ENCODE measurements at regions not wholly inside any gene's neighbourhood (a gene's known extent, or its start where the extent isn't known, plus 50 kb on each side); places are given as distances from the start of the nearest gene placed in this dataset.
A peak's percentile ranks its signal among the peaks of the same experiment; 100 is the strongest.
"Not testable (repeated sequence)": the region's sequence is repeated elsewhere in the genome, so short reads cannot be mapped to it uniquely, and the experiment has no call there.

GRCh38 chr12:89225401-89225800 lies 126.9 kb downstream of the DUSP6 start:
- no peak for TF ChIP-seq CTCF (conservative IDR thresholded peaks at IDR 0.05; ENCODE audit: control insufficient read depth, insufficient read depth, low read depth, low read length)
- peak; percentile 90 for DNase-seq (ENCODE audit: low read depth)
- H3K4me3 ChIP-seq (ENCODE audit: control insufficient read depth, low read depth, low read length): no peak overlapping the region

GRCh38 chr12:89222580-89222979 lies 129.7 kb downstream of the DUSP6 start:
- not testable (repeated sequence) for H3K4me3 ChIP-seq (ENCODE audit: control insufficient read depth, low read depth, low read length); DNase-seq (ENCODE audit: low read depth)

DNA sequence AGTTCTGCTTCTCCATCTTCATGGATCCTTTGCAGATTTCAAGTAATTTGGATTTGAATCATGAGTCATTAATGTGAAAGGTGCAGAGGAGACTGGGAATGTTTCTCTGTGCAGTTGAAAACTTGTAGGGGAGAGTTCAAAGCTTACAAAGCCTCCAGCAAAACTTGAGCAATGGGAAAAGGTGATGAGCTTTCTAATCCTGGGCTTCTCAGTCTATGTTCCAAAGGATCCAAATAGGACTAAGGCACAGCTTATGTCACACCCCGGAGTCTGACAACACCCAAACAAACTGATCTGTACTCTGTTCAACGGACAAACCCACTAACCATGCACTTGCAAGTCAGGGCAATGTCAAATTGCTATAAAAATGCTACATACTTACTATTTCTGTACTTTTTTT lies 134.8 kb downstream of the DUSP6 start:
- no peak for TF ChIP-seq CTCF (conservative IDR thresholded peaks at IDR 0.05; ENCODE audit: control insufficient read depth, insufficient read depth, low read depth, low read length)
- DNase-seq (ENCODE audit: low read depth): peak; percentile 61
- H3K4me3 ChIP-seq (ENCODE audit: control insufficient read depth, low read depth, low read length): no peak overlapping the region

DNA sequence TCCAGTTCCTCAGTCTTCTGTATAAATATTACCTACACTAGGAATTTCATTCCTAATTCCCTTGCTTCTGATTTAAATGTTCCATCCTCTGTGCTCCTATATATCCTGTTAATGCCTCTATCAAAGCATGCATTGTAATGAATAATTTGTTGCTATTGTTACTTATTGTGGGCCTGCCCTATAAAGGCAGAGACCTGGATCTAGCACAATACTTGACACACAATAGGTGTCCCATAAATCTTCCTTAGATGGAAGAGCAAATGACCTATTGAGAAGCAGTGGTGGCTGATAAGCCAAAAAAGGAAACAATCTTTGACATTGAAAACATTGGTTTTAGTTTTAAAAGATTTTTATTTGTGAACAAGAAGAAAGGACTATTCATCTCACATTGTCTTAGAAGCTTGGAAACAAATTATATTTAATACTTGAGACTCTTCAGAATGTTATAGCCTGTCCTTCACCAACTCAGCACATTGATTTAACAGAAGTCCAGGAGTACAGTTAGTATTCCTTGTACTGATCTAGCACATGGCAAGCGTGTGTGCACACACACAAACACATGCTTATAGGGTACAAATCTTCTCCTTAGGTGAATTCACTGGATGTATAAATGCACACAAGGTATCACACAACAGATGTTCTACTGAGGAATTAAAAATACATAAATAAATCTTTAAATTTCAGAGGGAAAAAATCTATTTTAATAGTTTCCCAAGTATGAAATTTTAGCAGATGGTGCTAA lies 135.9 kb downstream of the DUSP6 start:
- DNase-seq (ENCODE audit: low read depth): no peak
- no peak for TF ChIP-seq CTCF (conservative IDR thresholded peaks at IDR 0.05; ENCODE audit: control insufficient read depth, insufficient read depth, low read depth, low read length)
- H3K4me3 ChIP-seq (ENCODE audit: control insufficient read depth, low read depth, low read length): no peak overlapping the region

DNA sequence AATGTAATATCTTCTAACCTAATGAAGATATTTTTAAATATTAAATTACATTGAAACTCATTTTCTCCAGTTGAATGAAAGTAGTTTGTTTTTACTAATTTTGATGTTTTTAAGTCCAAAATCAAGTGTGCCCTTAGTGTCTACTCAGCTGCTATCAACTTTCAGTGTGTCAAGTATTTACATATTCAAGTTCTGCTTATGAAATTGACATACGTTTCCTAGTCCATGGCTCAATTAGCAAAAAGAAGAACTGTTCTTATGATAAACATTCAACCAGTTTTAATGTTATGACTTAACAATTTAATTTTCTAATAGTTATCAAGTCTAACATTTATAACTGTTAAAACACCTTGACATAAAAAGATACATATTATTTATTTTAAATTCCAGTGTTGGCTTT lies 137.1 kb downstream of the DUSP6 start:
- DNase-seq (ENCODE audit: low read depth): no peak
- no peak overlapping the region for H3K4me3 ChIP-seq (ENCODE audit: control insufficient read depth, low read depth, low read length)
- no peak for TF ChIP-seq CTCF (conservative IDR thresholded peaks at IDR 0.05; ENCODE audit: control insufficient read depth, insufficient read depth, low read depth, low read length)

GRCh38 chr12:89213747-89214146 lies 138.6 kb downstream of the DUSP6 start:
- no peak for TF ChIP-seq CTCF (conservative IDR thresholded peaks at IDR 0.05; ENCODE audit: control insufficient read depth, insufficient read depth, low read depth, low read length)
- H3K4me3 ChIP-seq (ENCODE audit: control insufficient read depth, low read depth, low read length): no peak overlapping the region
- DNase-seq (ENCODE audit: low read depth): no peak

DNA sequence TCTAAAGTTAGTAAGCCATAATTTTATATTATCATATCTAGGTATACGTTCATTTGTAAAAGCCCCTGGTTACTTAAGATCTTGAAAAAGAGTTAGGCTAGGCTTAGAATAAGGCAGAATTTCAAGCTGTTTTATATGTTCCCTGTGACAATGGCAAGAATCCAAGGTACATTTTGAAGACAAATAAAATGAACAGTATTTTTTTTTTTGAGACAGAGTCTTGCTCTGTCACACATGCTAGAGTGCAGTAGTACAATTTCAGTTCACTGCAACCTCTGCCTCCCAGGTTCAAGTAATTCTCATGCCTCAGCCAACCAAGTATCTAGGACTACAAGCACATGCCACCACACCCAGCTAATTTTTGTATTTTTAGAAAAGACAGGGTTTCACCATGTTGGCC lies 139.2 kb downstream of the DUSP6 start:
- no peak for DNase-seq (ENCODE audit: low read depth)
- TF ChIP-seq CTCF (conservative IDR thresholded peaks at IDR 0.05; ENCODE audit: control insufficient read depth, insufficient read depth, low read depth, low read length): no peak
- no peak overlapping the region for H3K4me3 ChIP-seq (ENCODE audit: control insufficient read depth, low read depth, low read length)

Measured in fibroblast of mammary gland (primary cell).